NB4 (cell line): ENCODE measurements at regions not wholly inside any gene's neighbourhood (a gene's known extent, or its start where the extent isn't known, plus 50 kb on each side); places are given as distances from the start of the nearest gene placed in this dataset.

Source experiments
- POLR2A ChIP-seq: IDR thresholded peaks from 2 replicates; pipeline ENCODE4 v1.6.1; 2011; ENCODE audit warnings: mild to moderate bottlenecking; ENCODE audit not compliant: insufficient read length; ENCODE audit errors: extremely low read depth
- TF ChIP-seq, protein P1 (sequence below): IDR thresholded peaks from one replicate; pipeline ENCODE4 v1.5.1; 2012; ENCODE audit warnings: low read depth, low read length
- TF ChIP-seq, protein P2 (sequence below): IDR thresholded peaks from 2 replicates; pipeline ENCODE4 v1.6.1; 2011; ENCODE audit warnings: low read depth, low read length

GRCh38 chr9:96050048-96050860 lies 174.8 kb downstream of the ERCC6L2 start:
- TF ChIP-seq POLR2A = no peak
- TF ChIP-seq, protein P1, sequence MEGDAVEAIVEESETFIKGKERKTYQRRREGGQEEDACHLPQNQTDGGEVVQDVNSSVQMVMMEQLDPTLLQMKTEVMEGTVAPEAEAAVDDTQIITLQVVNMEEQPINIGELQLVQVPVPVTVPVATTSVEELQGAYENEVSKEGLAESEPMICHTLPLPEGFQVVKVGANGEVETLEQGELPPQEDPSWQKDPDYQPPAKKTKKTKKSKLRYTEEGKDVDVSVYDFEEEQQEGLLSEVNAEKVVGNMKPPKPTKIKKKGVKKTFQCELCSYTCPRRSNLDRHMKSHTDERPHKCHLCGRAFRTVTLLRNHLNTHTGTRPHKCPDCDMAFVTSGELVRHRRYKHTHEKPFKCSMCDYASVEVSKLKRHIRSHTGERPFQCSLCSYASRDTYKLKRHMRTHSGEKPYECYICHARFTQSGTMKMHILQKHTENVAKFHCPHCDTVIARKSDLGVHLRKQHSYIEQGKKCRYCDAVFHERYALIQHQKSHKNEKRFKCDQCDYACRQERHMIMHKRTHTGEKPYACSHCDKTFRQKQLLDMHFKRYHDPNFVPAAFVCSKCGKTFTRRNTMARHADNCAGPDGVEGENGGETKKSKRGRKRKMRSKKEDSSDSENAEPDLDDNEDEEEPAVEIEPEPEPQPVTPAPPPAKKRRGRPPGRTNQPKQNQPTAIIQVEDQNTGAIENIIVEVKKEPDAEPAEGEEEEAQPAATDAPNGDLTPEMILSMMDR = no peak
- TF ChIP-seq, protein P2, sequence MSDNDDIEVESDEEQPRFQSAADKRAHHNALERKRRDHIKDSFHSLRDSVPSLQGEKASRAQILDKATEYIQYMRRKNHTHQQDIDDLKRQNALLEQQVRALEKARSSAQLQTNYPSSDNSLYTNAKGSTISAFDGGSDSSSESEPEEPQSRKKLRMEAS = no peak
